Neuronal stem cell (in vitro differentiated cells): ENCODE measurements at regions not wholly inside any gene's neighbourhood (a gene's known extent, or its start where the extent isn't known, plus 50 kb on each side); places are given as distances from the start of the nearest gene placed in this dataset.

Experiments
- DNase-seq: peaks from one replicate; pipeline ENCODE4 v3.0.0-alpha.2; 2013; ENCODE audit warnings: low spot score
- H2AFZ ChIP-seq: one replicate; pipeline ENCODE4 v1.6.1; 2013; ENCODE audit warnings: mild to moderate bottlenecking, low read length, inconsistent platforms
- H2AK5ac ChIP-seq: 2 replicates; pipeline ENCODE4 v1.6.1; 2013; ENCODE audit warnings: low read depth, mild to moderate bottlenecking, inconsistent platforms, low read length, moderate library complexity, mixed read lengths
- H2BK120ac ChIP-seq: 2 replicates; pipeline ENCODE4 v1.6.1; 2013; ENCODE audit warnings: low read depth, mild to moderate bottlenecking, inconsistent platforms, low read length, moderate library complexity, mixed read lengths
- H2BK12ac ChIP-seq: one replicate; pipeline ENCODE4 v1.6.1; 2013; ENCODE audit warnings: low read length, inconsistent platforms
- H2BK15ac ChIP-seq: 2 replicates; pipeline ENCODE4 v1.6.1; 2013; ENCODE audit warnings: mild to moderate bottlenecking, low read length, inconsistent platforms, mixed read lengths
- H2BK5ac ChIP-seq: one replicate; pipeline ENCODE4 v1.6.1; 2013; ENCODE audit warnings: inconsistent platforms, mild to moderate bottlenecking, low read length, moderate library complexity
- H3K14ac ChIP-seq: one replicate; pipeline ENCODE4 v1.6.1; 2013; ENCODE audit warnings: low read length, inconsistent platforms
- H3K18ac ChIP-seq: 2 replicates; pipeline ENCODE4 v1.6.1; 2013; ENCODE audit warnings: low read length, inconsistent platforms
- H3K23ac ChIP-seq: 2 replicates; pipeline ENCODE4 v1.6.1; 2013; ENCODE audit warnings: low read depth, mild to moderate bottlenecking, mixed read lengths, low read length, inconsistent platforms; ENCODE audit not compliant: poor library complexity
- H3K27ac ChIP-seq: replicated peaks from 3 replicates; pipeline ENCODE4 v1.5.1; 2013; ENCODE audit warnings: low read length, inconsistent platforms
- H3K27me3 ChIP-seq, 3 experiments: 2 replicates each; pipeline ENCODE4 v1.6.1; 2013; ENCODE audit warnings: low read length in 3 of 3, mild to moderate bottlenecking in 2 of 3, inconsistent platforms in 1 of 3, low read depth in 1 of 3, mixed read lengths in 1 of 3, moderate library complexity in 1 of 3; ENCODE audit not compliant: control insufficient read depth in 3 of 3, insufficient read depth in 3 of 3
- H3K36me3 ChIP-seq, 2 donors: replicated peaks in 1 of 2; 2 replicates each; pipeline ENCODE4 v1.6.1; 2013; ENCODE audit warnings: low read length in 2 of 2; ENCODE audit not compliant: control insufficient read depth in 2 of 2, insufficient read depth in 2 of 2
- H3K4ac ChIP-seq: 2 replicates; pipeline ENCODE4 v1.6.1; 2013; ENCODE audit warnings: inconsistent platforms, mild to moderate bottlenecking, low read length, moderate library complexity
- H3K4me1 ChIP-seq, 2 donors: 1 replicate in 1 of 2; 2 replicates in 1 of 2; pipeline ENCODE4 v1.6.1; 2013; ENCODE audit warnings: low read length in 2 of 2, low read depth in 1 of 2; ENCODE audit not compliant: control insufficient read depth in 2 of 2, insufficient read depth in 1 of 2
- H3K4me2 ChIP-seq: one replicate; pipeline ENCODE4 v1.6.1; 2013; ENCODE audit warnings: mild to moderate bottlenecking, low read length, inconsistent platforms; ENCODE audit not compliant: insufficient read depth, poor library complexity, severe bottlenecking
- H3K4me3 ChIP-seq, 2 donors: 2 replicates each; pipeline ENCODE4 v1.5.1; 2013; ENCODE audit warnings: low read length in 2 of 2, mild to moderate bottlenecking in 2 of 2, inconsistent platforms in 1 of 2, moderate library complexity in 1 of 2
- H3K79me1 ChIP-seq: one replicate; pipeline ENCODE4 v1.6.1; 2013; ENCODE audit warnings: low read depth, mild to moderate bottlenecking, inconsistent platforms, low read length, moderate library complexity
- H3K9ac ChIP-seq: one replicate; pipeline ENCODE4 v1.6.1; 2013; ENCODE audit warnings: mild to moderate bottlenecking, low read depth, low read length, inconsistent platforms; ENCODE audit not compliant: poor library complexity
- H3K9me3 ChIP-seq, 2 donors: replicated peaks in 1 of 2; 2 replicates each; pipeline versions ENCODE3 to v1.6.1; 2013; ENCODE audit warnings: low read length in 2 of 2, mild to moderate bottlenecking in 2 of 2, inconsistent platforms in 1 of 2, low read depth in 1 of 2, mixed read lengths in 1 of 2, moderate library complexity in 1 of 2; ENCODE audit not compliant: control insufficient read depth in 2 of 2, insufficient read depth in 1 of 2
- H4K8ac ChIP-seq: one replicate; pipeline ENCODE4 v1.6.1; 2013; ENCODE audit warnings: low read depth, mild to moderate bottlenecking, inconsistent platforms, low read length, moderate library complexity
- H4K91ac ChIP-seq: one replicate; pipeline ENCODE4 v1.6.1; 2013; ENCODE audit warnings: low read length, low read depth, mild to moderate bottlenecking, inconsistent platforms; ENCODE audit not compliant: poor library complexity
- WGBS, 2 donors: extraction: QIAGEN DNeasy Blood & Tissue Kit; methylation state at CpG; one replicate each; pipeline ENCODE4 v1.1.7; 2013; ENCODE audit warnings: missing lambda C conversion rate in 2 of 2, mixed read lengths in 1 of 2; ENCODE audit not compliant: insufficient read length in 2 of 2, insufficient replicate concordance in 1 of 2; ENCODE audit errors: extremely low coverage in 2 of 2; 5-methylcytosine and 5-hydroxymethylcytosine counted together

- Histone ChIP-seq H4K91ac (no peak overlapping the region), H3K4ac (no peak overlapping the region), H2BK120ac (no peak overlapping the region), H2AK5ac (no peak overlapping the region), H3K4me3 (no peak overlapping the region), H3K23ac (no peak overlapping the region), H2BK15ac (no peak overlapping the region), H3K4me2 (no peak overlapping the region), H3K9ac (no peak overlapping the region), H3K14ac (no peak overlapping the region), H4K8ac (no peak overlapping the region), H2AFZ (no peak overlapping the region), H3K9me3 (peaks cover 0 to 2% of the 10 kb centered on the region in 2 donors), H3K27ac (no peak overlapping the region), H3K4me1 (no peaks in the 10 kb centered on the region), H3K36me3 (no peaks in the 10 kb centered on the region), H2BK12ac (no peak overlapping the region), H3K27me3 (no peaks in the 10 kb centered on the region), H2BK5ac (no peak overlapping the region), H3K18ac (no peak overlapping the region), H3K79me1 (no peaks in the 10 kb centered on the region)
- no CpG with 5 or more reads among the region's 3 CpGs for WGBS, 2 donors
- no peak for DNase-seq
Measured at GRCh38 chr3:83559082-83559481, 1399.7 kb upstream of the CADM2 start.

GRCh38 chr3:83567935-83568334 is 1390.9 kb upstream of the CADM2 start:
- Histone ChIP-seq H2BK5ac (no peak overlapping the region), H3K27ac (no peak overlapping the region), H3K9me3 (no peaks in the 10 kb centered on the region), H3K14ac (no peak overlapping the region), H3K9ac (no peak overlapping the region), H3K18ac (no peak overlapping the region), H2AFZ (peak overlapping the region; percentile 0), H3K79me1 (no peaks in the 10 kb centered on the region), H3K4me2 (no peak overlapping the region), H2AK5ac (no peak overlapping the region), H3K27me3 (no peaks in the 10 kb centered on the region), H2BK120ac (no peak overlapping the region), H2BK12ac (no peak overlapping the region), H4K91ac (no peak overlapping the region), H3K36me3 (no peaks in the 10 kb centered on the region), H3K4ac (no peak overlapping the region), H4K8ac (no peak overlapping the region), H3K4me1 (no peaks in the 10 kb centered on the region), H3K23ac (no peak overlapping the region), H2BK15ac (no peak overlapping the region), H3K4me3 (no peak overlapping the region)
- WGBS, 2 donors = no CpG with 5 or more reads among the region's 3 CpGs
- DNase-seq = no peak

GRCh38 chr3:83581546-83581945 is 1377.2 kb upstream of the CADM2 start:
- Histone ChIP-seq H3K27me3 (no peaks in the 10 kb centered on the region), H2BK12ac (no peak overlapping the region), H2AK5ac (no peak overlapping the region), H4K8ac (no peak overlapping the region), H3K27ac (no peak overlapping the region), H3K79me1 (no peaks in the 10 kb centered on the region), H3K14ac (no peak overlapping the region), H3K36me3 (no peaks in the 10 kb centered on the region), H3K4me2 (no peak overlapping the region), H3K9me3 (peaks cover 0 to 1% of the 10 kb centered on the region in 2 donors), H3K23ac (no peak overlapping the region), H2BK5ac (no peak overlapping the region), H3K4ac (no peak overlapping the region), H3K9ac (no peak overlapping the region), H3K4me1 (no peaks in the 10 kb centered on the region), H4K91ac (no peak overlapping the region), H2BK120ac (no peak overlapping the region), H3K18ac (no peak overlapping the region), H2BK15ac (no peak overlapping the region), H3K4me3 (no peak overlapping the region), H2AFZ (no peak overlapping the region)
- no peak for DNase-seq
- no CpG with 5 or more reads among the region's 3 CpGs for WGBS, 2 donors

GRCh38 chr3:83601704-83602103 is 1357.1 kb upstream of the CADM2 start:
- Histone ChIP-seq H4K91ac (no peak overlapping the region), H3K4ac (no peak overlapping the region), H4K8ac (no peak overlapping the region), H2BK120ac (no peak overlapping the region), H3K23ac (no peak overlapping the region), H3K9ac (no peak overlapping the region), H3K18ac (no peak overlapping the region), H3K36me3 (no peaks in the 10 kb centered on the region), H2BK5ac (no peak overlapping the region), H2AK5ac (no peak overlapping the region), H3K4me1 (no peaks in the 10 kb centered on the region), H3K79me1 (no peaks in the 10 kb centered on the region), H3K27ac (no peak overlapping the region), H2BK12ac (no peak overlapping the region), H3K27me3 (no peaks in the 10 kb centered on the region), H3K9me3 (no peaks in the 10 kb centered on the region), H2AFZ (peak overlapping the region; percentile 11), H3K4me3 (no peak overlapping the region), H2BK15ac (no peak overlapping the region), H3K4me2 (no peak overlapping the region), H3K14ac (no peak overlapping the region)
- no peak for DNase-seq
- WGBS, 2 donors = 100% methylated on average over 1 of the region's 2 CpGs; no CpG with 5 or more reads in 1 of the 2 donors
